ENCODE measurements at regions not wholly inside any gene's neighbourhood (a gene's known extent, or its start where the extent isn't known, plus 50 kb on each side); places are given as distances from the start of the nearest gene placed in this dataset.

DNA sequence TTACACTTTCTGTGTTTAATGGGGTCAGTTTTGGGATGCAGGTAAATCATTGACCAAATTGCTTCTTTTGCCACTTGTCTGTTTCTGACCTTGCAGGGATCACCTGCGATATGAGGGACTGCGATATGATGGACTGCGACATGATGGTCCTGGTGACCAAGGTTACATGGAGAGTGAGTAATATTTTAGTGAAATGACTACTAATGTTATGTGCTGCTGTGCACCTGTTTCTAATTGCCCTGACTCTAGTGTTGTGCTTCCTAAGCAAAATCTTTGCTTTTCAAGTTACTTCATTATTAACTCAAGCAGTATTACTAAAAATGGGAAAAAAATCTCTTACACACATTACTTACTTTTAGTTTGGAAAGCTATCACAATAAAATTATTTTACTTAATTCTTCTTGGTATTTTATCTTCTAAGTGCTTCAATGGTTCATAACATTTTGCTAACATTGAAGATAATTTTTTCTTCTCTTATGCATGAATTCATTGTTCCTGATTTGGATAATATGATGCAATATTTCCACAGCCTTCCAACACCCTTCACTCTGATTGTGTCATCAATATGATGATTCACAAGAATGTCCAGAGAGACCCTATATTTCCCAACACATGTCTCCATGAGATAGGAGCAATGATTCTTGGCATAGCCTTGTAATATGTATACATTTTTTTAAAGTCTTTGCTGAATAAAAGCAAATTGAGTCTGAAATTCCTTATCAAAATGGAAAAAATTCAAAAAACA lies 306.2 kb upstream of the AKR1E2 start:
- Histone ChIP-seq H3K9me2 (replicated peaks; ENCODE audit: control insufficient read depth, low read length) (no peaks in the 10 kb centered on the region), H3K4me1 (ENCODE audit: control insufficient read depth, low read length) (no peaks in the 10 kb centered on the region), H3K27ac (ENCODE audit: low read depth, low read length) (no peak overlapping the region), H3K36me3 (ENCODE audit: control insufficient read depth, low read length) (no peaks in the 10 kb centered on the region), H3K4me3 (ENCODE audit: low read length) (no peak overlapping the region), H3K27me3 (ENCODE audit: control insufficient read depth, low read length) (no peaks in the 10 kb centered on the region), H3K4me2 (ENCODE audit: low read length) (no peak overlapping the region), H3K9me3 (ENCODE audit: control insufficient read depth, insufficient read depth, low read length) (no peaks in the 10 kb centered on the region), H4K20me1 (ENCODE audit: control insufficient read depth, insufficient read depth, low read depth, low read length) (no peaks in the 10 kb centered on the region), H3F3A (ENCODE audit: control insufficient read depth, insufficient read depth) (no peaks in the 10 kb centered on the region), H3K79me2 (ENCODE audit: control insufficient read depth, low read length) (no peaks in the 10 kb centered on the region)
- TF ChIP-seq EZH2phosphoT487 (IDR thresholded peaks at IDR 0.05; ENCODE audit: borderline replicate concordance, low read length) = no peak
- TF ChIP-seq, protein P1, sequence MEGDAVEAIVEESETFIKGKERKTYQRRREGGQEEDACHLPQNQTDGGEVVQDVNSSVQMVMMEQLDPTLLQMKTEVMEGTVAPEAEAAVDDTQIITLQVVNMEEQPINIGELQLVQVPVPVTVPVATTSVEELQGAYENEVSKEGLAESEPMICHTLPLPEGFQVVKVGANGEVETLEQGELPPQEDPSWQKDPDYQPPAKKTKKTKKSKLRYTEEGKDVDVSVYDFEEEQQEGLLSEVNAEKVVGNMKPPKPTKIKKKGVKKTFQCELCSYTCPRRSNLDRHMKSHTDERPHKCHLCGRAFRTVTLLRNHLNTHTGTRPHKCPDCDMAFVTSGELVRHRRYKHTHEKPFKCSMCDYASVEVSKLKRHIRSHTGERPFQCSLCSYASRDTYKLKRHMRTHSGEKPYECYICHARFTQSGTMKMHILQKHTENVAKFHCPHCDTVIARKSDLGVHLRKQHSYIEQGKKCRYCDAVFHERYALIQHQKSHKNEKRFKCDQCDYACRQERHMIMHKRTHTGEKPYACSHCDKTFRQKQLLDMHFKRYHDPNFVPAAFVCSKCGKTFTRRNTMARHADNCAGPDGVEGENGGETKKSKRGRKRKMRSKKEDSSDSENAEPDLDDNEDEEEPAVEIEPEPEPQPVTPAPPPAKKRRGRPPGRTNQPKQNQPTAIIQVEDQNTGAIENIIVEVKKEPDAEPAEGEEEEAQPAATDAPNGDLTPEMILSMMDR (IDR thresholded peaks at IDR 0.05; ENCODE audit: low read depth, low read length, poor library complexity, severe bottlenecking) = no peak

- Histone ChIP-seq H3K27ac (ENCODE audit: low read depth, low read length) (no peak overlapping the region), H3K9me2 (replicated peaks; ENCODE audit: control insufficient read depth, low read length) (no peaks in the 10 kb centered on the region), H3K4me2 (ENCODE audit: low read length) (no peak overlapping the region), H3K4me3 (ENCODE audit: low read length) (no peak overlapping the region), H3K27me3 (ENCODE audit: control insufficient read depth, low read length) (no peaks in the 10 kb centered on the region), H3F3A (ENCODE audit: control insufficient read depth, insufficient read depth) (no peaks in the 10 kb centered on the region), H4K20me1 (ENCODE audit: control insufficient read depth, insufficient read depth, low read depth, low read length) (no peaks in the 10 kb centered on the region), H3K4me1 (ENCODE audit: control insufficient read depth, low read length) (no peaks in the 10 kb centered on the region), H3K36me3 (ENCODE audit: control insufficient read depth, low read length) (no peaks in the 10 kb centered on the region), H3K79me2 (ENCODE audit: control insufficient read depth, low read length) (no peaks in the 10 kb centered on the region), H3K9me3 (ENCODE audit: control insufficient read depth, insufficient read depth, low read length) (no peaks in the 10 kb centered on the region)
- TF ChIP-seq, protein P1 (IDR thresholded peaks at IDR 0.05; ENCODE audit: low read depth, low read length, poor library complexity, severe bottlenecking) = no peak
- no peak for TF ChIP-seq EZH2phosphoT487 (IDR thresholded peaks at IDR 0.05; ENCODE audit: borderline replicate concordance, low read length)
These were observed 308.3 kb upstream of the AKR1E2 start for GRCh38 chr10:4517746-4518145.

DNA sequence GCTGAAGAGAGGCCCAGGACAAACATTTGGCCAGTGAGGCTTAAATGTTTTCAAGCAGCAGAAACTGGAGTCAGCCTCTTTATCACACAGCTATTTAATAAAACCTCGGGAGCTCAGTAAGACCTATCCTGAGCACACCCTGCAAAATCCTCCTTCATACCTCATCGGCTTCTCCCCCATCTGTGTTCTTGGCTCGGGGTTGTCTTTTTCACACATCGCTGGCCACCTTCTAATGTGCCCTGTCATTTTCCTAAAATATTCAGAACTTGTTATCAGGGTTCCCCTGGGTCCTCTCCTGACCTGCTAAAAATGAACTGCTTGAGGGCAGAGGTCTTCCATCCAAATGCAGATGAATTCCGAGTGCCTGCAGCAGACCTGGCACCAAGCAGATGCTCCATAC lies 310.3 kb upstream of the AKR1E2 start:
- Histone ChIP-seq H3F3A (ENCODE audit: control insufficient read depth, insufficient read depth) (no peaks in the 10 kb centered on the region), H4K20me1 (ENCODE audit: control insufficient read depth, insufficient read depth, low read depth, low read length) (no peaks in the 10 kb centered on the region), H3K27ac (ENCODE audit: low read depth, low read length) (no peak overlapping the region), H3K4me3 (ENCODE audit: low read length) (no peak overlapping the region), H3K9me2 (replicated peaks; ENCODE audit: control insufficient read depth, low read length) (no peaks in the 10 kb centered on the region), H3K79me2 (ENCODE audit: control insufficient read depth, low read length) (no peaks in the 10 kb centered on the region), H3K4me1 (ENCODE audit: control insufficient read depth, low read length) (no peaks in the 10 kb centered on the region), H3K9me3 (ENCODE audit: control insufficient read depth, insufficient read depth, low read length) (no peaks in the 10 kb centered on the region), H3K27me3 (ENCODE audit: control insufficient read depth, low read length) (no peaks in the 10 kb centered on the region), H3K4me2 (ENCODE audit: low read length) (no peak overlapping the region), H3K36me3 (ENCODE audit: control insufficient read depth, low read length) (no peaks in the 10 kb centered on the region)
- no peak for TF ChIP-seq EZH2phosphoT487 (IDR thresholded peaks at IDR 0.05; ENCODE audit: borderline replicate concordance, low read length)
- TF ChIP-seq, protein P1 (IDR thresholded peaks at IDR 0.05; ENCODE audit: low read depth, low read length, poor library complexity, severe bottlenecking) = no peak
